Subcutaneous abdominal adipose tissue (tissue), 5 donors: ENCODE measurements at regions not wholly inside any gene's neighbourhood (a gene's known extent, or its start where the extent isn't known, plus 50 kb on each side); places are given as distances from the start of the nearest gene placed in this dataset.

ENCODE experiments used
- H3K27ac ChIP-seq: one replicate; pipeline ENCODE4 v1.7.0; 2013; ENCODE audit warnings: low read depth, mild to moderate bottlenecking, inconsistent platforms, low read length, moderate library complexity
- H3K27me3 ChIP-seq, 5 donors: one replicate each; pipeline ENCODE4 v1.7.0; 2013; ENCODE audit warnings: low read length in 5 of 5, inconsistent platforms in 1 of 5; ENCODE audit not compliant: control insufficient read depth in 5 of 5, insufficient read depth in 4 of 5
- H3K36me3 ChIP-seq, 5 donors: one replicate each; pipeline ENCODE4 v1.7.0; 2013; ENCODE audit warnings: low read length in 5 of 5; ENCODE audit not compliant: control insufficient read depth in 5 of 5, insufficient read depth in 5 of 5
- H3K4me1 ChIP-seq, 5 donors: one replicate each; pipeline ENCODE4 v1.7.0; 2013; ENCODE audit warnings: low read length in 5 of 5, mild to moderate bottlenecking in 3 of 5, moderate library complexity in 1 of 5; ENCODE audit not compliant: control insufficient read depth in 5 of 5, insufficient read depth in 5 of 5
- H3K4me3 ChIP-seq, 5 donors: one replicate each; pipeline ENCODE4 v1.7.0; 2013; ENCODE audit warnings: low read length in 5 of 5, low read depth in 1 of 5
- H3K9ac ChIP-seq, 5 donors: one replicate each; pipeline ENCODE4 v1.7.0; 2013; ENCODE audit warnings: low read length in 5 of 5, mild to moderate bottlenecking in 4 of 5, moderate library complexity in 3 of 5
- H3K9me3 ChIP-seq, 5 donors: one replicate each; pipeline ENCODE4 v1.7.0; 2013; ENCODE audit warnings: low read length in 5 of 5; ENCODE audit not compliant: control insufficient read depth in 5 of 5
- donor health status: healthy.
- donor health status: healthy.
- donor health status: healthy.
- donor health status: healthy.
- donor health status: healthy.

- H3K9ac ChIP-seq: no peak overlapping the region
- no peaks in the 10 kb centered on the region for H3K36me3 ChIP-seq
- H3K27me3 ChIP-seq: peaks cover 0 to 6% (median 2%) of the 10 kb centered on the region in 5 donors
- H3K27ac ChIP-seq: no peak overlapping the region
- peaks cover 0 to 9% (median 0%) of the 10 kb centered on the region in 5 donors for H3K9me3 ChIP-seq
- no peak overlapping the region for H3K4me3 ChIP-seq
- no peaks in the 10 kb centered on the region for H3K4me1 ChIP-seq
Observed at GRCh38 chr7:98520356-98520951, 96.6 kb upstream of the NPTX2 start.

DNA sequence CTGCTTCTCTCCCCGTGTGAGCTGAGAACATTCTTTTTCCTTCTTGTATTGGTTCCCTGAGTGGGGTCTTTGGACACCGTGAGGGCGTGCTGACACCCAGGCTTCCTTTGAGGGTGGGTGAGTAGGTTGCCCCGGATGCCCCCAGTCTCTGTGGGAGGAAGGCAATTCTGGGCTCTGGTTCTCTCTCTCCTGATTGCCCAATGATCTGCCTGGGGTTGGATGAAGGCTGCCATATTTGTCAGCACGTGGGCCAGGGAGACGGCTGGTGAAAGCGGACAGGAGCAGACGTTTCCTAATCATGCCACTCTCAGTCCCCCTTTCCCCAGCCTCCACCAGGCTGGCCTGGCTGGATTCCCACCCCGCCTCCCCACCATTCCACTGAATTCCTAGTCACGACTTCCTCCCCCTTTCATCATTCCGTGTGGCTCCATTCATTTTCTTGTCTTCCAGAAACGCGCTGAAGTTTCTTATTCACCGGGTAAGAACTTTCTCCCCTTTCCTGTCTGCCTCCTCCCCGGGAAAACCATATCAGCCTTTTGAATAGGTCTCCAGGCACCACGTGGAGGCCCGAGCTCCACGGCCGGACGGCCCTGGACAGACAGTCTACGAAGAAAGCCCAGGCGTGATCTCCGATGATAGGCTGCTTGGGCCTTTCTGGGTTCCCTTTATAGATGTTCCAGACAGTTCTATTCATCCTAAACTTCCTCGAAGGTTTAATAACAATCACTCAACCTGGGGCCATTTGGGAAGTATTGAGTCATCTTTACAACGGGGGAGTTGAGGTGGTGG, 98.7 kb upstream of the NPTX2 start:
- peaks cover 0 to 12% (median 0%) of the 10 kb centered on the region in 5 donors for H3K9me3 ChIP-seq

DNA sequence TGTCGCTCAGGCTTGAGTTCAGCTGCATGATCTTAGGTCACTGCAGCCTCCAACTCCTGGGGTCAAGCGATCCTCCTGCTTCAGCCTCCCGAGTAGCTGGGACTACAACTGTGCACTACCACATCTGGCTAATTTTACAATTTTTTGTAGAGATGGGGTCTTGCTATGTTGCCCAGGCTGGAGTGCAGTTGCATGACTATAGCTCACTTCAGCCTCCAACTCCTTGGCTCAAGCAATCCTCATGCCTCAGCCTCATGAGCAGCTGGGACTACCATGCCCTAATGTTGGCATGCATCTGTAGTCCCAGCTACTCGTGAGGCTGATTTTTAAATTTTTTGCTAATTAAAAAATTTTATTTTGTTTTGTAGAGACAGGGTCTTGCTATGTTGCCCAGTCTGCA, 101.9 kb upstream of the NPTX2 start:
- Histone ChIP-seq H3K36me3 (no peaks in the 10 kb centered on the region), H3K4me1 (no peaks in the 10 kb centered on the region), H3K9me3 (peaks cover 0 to 8% (median 0%) of the 10 kb centered on the region in 5 donors), H3K27ac (no peak overlapping the region), H3K27me3 (peaks cover 0 to 6% (median 3%) of the 10 kb centered on the region in 5 donors), H3K9ac (no peak overlapping the region), H3K4me3 (no peak overlapping the region)

More for the DNA sequence above, 98.7 kb upstream of the NPTX2 start:
- Histone ChIP-seq H3K36me3 (no peaks in the 10 kb centered on the region), H3K9ac (no peak overlapping the region), H3K4me1 (no peaks in the 10 kb centered on the region), H3K27ac (no peak overlapping the region), H3K27me3 (peaks cover 0 to 6% (median 0%) of the 10 kb centered on the region in 5 donors), H3K4me3 (no peak overlapping the region)

- no peak overlapping the region for H3K9ac ChIP-seq
- H3K4me3 ChIP-seq: no peak overlapping the region
- peaks cover 0 to 8% (median 0%) of the 10 kb centered on the region in 5 donors for H3K9me3 ChIP-seq
- H3K4me1 ChIP-seq: no peaks in the 10 kb centered on the region
- H3K36me3 ChIP-seq: no peaks in the 10 kb centered on the region
- H3K27ac ChIP-seq: no peak overlapping the region
- peaks cover 0 to 6% (median 3%) of the 10 kb centered on the region in 5 donors for H3K27me3 ChIP-seq
Observed at GRCh38 chr7:98514211-98515031, 102.7 kb upstream of the NPTX2 start.

DNA sequence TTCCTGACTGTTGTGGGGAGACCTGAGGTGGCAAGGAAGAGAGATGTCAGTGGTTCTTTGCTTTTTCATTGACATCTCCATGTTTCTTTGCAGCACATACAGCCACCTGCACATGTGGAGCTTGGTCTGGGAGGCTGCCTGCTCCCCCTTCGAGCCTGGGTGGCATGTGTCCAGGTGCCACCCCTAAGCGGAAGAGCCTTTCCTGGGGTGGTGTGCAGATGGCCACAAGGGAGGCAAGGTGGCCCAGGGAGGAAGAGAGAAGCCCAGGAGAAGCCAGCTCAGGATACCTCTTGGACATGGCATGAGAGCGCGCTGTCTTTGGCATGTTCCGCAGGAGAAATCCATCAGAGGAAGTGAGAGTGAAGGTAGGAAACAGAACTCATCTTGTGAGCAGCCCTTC, 105.9 kb upstream of the NPTX2 start:
- no peak overlapping the region for H3K27ac ChIP-seq
- no peaks in the 10 kb centered on the region for H3K36me3 ChIP-seq
- no peak overlapping the region for H3K4me3 ChIP-seq
- H3K4me1 ChIP-seq: no peaks in the 10 kb centered on the region
- no peak overlapping the region for H3K9ac ChIP-seq
- peaks cover 0 to 6% (median 3%) of the 10 kb centered on the region in 5 donors for H3K27me3 ChIP-seq
- H3K9me3 ChIP-seq: peaks cover 0 to 20% (median 8%) of the 10 kb centered on the region in 5 donors

DNA sequence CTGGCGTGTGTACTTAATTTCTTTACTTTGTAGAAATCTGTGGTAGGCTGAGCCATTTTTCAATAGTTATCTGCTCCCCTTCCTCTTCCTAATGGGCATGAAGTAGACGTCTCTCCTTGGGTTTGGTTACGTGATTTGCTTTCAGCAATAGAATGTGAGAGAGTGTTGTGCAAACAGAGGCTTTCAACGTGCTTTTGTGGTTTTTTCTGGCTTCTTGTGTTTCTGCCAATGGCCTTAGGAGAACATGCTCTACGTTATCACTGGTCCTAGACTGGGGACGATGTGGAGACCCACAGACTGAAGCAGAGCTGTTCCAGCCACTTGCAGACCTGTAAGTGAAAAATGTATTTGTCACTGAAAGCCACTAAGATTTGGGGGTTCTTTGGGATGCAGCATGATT, 107.2 kb upstream of the NPTX2 start:
- H3K27me3 ChIP-seq: peaks cover 0 to 6% (median 3%) of the 10 kb centered on the region in 5 donors
- H3K4me3 ChIP-seq: no peak overlapping the region
- no peak overlapping the region for H3K27ac ChIP-seq
- H3K36me3 ChIP-seq: no peaks in the 10 kb centered on the region
- no peak overlapping the region for H3K9ac ChIP-seq
- peaks cover 0 to 20% (median 8%) of the 10 kb centered on the region in 5 donors for H3K9me3 ChIP-seq
- H3K4me1 ChIP-seq: no peaks in the 10 kb centered on the region

DNA sequence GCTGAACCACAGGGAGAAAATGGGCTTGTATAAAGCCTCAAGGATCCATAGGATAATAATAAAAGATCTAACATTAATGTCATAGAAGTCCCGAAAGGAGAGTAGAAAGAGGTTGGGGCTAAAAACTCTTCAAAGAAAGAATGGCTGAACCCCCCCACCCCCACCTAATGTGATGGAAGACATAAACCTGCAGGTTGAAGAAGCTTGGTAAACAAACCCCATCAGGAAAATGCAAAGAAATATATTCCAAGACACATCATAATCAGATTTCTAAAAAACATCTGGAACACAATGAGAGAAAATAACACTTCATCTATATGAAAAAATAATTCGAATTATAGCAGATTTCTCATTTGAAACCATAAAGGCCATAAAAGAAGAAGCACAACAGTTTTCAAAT, 105.6 kb upstream of the BAIAP2L1 start:
- no peak overlapping the region for H3K4me3 ChIP-seq
- H3K9ac ChIP-seq: no peak overlapping the region
- no peak overlapping the region for H3K27ac ChIP-seq
- peaks cover 0 to 5% (median 2%) of the 10 kb centered on the region in 5 donors for H3K27me3 ChIP-seq
- no peaks in the 10 kb centered on the region for H3K36me3 ChIP-seq
- no peaks in the 10 kb centered on the region for H3K4me1 ChIP-seq
- peaks cover 0 to 20% (median 6%) of the 10 kb centered on the region in 5 donors for H3K9me3 ChIP-seq

- Histone ChIP-seq H3K4me3 (no peak overlapping the region), H3K4me1 (no peaks in the 10 kb centered on the region), H3K27ac (no peak overlapping the region), H3K9ac (no peak overlapping the region), H3K36me3 (no peaks in the 10 kb centered on the region), H3K9me3 (peaks cover 7 to 28% (median 20%) of the 10 kb centered on the region in 5 donors), H3K27me3 (peaks cover 0 to 1% (median 0%) of the 10 kb centered on the region in 5 donors)
Observed at GRCh38 chr7:98500764-98501163, 99.9 kb upstream of the BAIAP2L1 start.

- no peak overlapping the region for H3K9ac ChIP-seq
- peaks cover 0 to 3% (median 0%) of the 10 kb centered on the region in 5 donors for H3K27me3 ChIP-seq
- no peaks in the 10 kb centered on the region for H3K4me1 ChIP-seq
- peaks cover 8 to 34% (median 24%) of the 10 kb centered on the region in 5 donors for H3K9me3 ChIP-seq
- no peaks in the 10 kb centered on the region for H3K36me3 ChIP-seq
- H3K4me3 ChIP-seq: peak overlapping the region in 1 of 5 donors; percentile 16
- no peak overlapping the region for H3K27ac ChIP-seq
Observed at GRCh38 chr7:98496618-98497017, 95.7 kb upstream of the BAIAP2L1 start.
